Gastroesophageal sphincter (tissue), 3 donors: ENCODE measurements at regions not wholly inside any gene's neighbourhood (a gene's known extent, or its start where the extent isn't known, plus 50 kb on each side); places are given as distances from the start of the nearest gene placed in this dataset.

Experiments
- CTCF ChIP-seq, 4 experiments: fragments of 200-600 bp in 2 of 4; fragments of 450-650 bp in 2 of 4; sonication (generic) in 1 of 4; IDR thresholded peaks; one replicate each; pipeline ENCODE4 v1.5.1; 2017 to 2019; ENCODE audit warnings: antibody characterized with exemption in 4 of 4, mild to moderate bottlenecking in 2 of 4, moderate library complexity in 2 of 4
- POLR2A ChIP-seq, 2 donors: fragments of 450-650 bp; IDR thresholded peaks; one replicate each; pipeline ENCODE4 v1.6.1; 2017; ENCODE audit warnings: antibody characterized with exemption in 2 of 2, mild to moderate bottlenecking in 2 of 2, moderate library complexity in 1 of 2

GRCh38 chr5:97991236-97991635 is 782.2 kb upstream of the RGMB start:
- TF ChIP-seq CTCF (IDR thresholded peaks at IDR 0.05) (no peak), POLR2A (IDR thresholded peaks at IDR 0.05) (no peak)
